H7 (cell line): ENCODE measurements at regions not wholly inside any gene's neighbourhood (a gene's known extent, or its start where the extent isn't known, plus 50 kb on each side); places are given as distances from the start of the nearest gene placed in this dataset.

ENCODE experiments used
- DNase-seq: peaks from one replicate; pipeline ENCODE4 v3.0.0; 2012
- H3K27me3 ChIP-seq: 2 replicates; pipeline ENCODE4 v1.6.0; 2011; ENCODE audit warnings: mild to moderate bottlenecking, low read length; ENCODE audit not compliant: control insufficient read depth, insufficient read depth
- H3K36me3 ChIP-seq: replicated peaks from 2 replicates; pipeline ENCODE4 v1.5.1; 2011; ENCODE audit warnings: low read length; ENCODE audit not compliant: control insufficient read depth, insufficient read depth
- H3K4me3 ChIP-seq: 2 replicates; pipeline ENCODE4 v1.5.1; 2011; ENCODE audit warnings: low read depth, mild to moderate bottlenecking, control low read depth, low read length, moderate library complexity; ENCODE audit not compliant: insufficient read depth

GRCh38 chr2:239700686-239701345, 300.0 kb upstream of the HDAC4 start:
- no peak overlapping the region for H3K4me3 ChIP-seq
- H3K36me3 ChIP-seq = no peaks in the 10 kb centered on the region
- H3K27me3 ChIP-seq = no peaks in the 10 kb centered on the region
- DNase-seq = no peak

GRCh38 chr2:239697399-239698164, 296.8 kb upstream of the HDAC4 start:
- Histone ChIP-seq H3K36me3 (no peaks in the 10 kb centered on the region), H3K27me3 (no peaks in the 10 kb centered on the region), H3K4me3 (no peak overlapping the region)
- no peak for DNase-seq

- Histone ChIP-seq H3K4me3 (no peak overlapping the region), H3K27me3 (no peaks in the 10 kb centered on the region), H3K36me3 (no peaks in the 10 kb centered on the region)
- no peak for DNase-seq
Observed at GRCh38 chr2:239696559-239697207, 295.9 kb upstream of the HDAC4 start.

GRCh38 chr2:239695728-239696240, 295.0 kb upstream of the HDAC4 start:
- DNase-seq = no peak
- Histone ChIP-seq H3K4me3 (no peak overlapping the region), H3K27me3 (no peaks in the 10 kb centered on the region), H3K36me3 (no peaks in the 10 kb centered on the region)

GRCh38 chr2:239695106-239695727, 294.4 kb upstream of the HDAC4 start:
- no peaks in the 10 kb centered on the region for H3K36me3 ChIP-seq
- H3K4me3 ChIP-seq = no peak overlapping the region
- H3K27me3 ChIP-seq = no peaks in the 10 kb centered on the region
- DNase-seq = no peak

GRCh38 chr2:239694487-239694886, 293.7 kb upstream of the HDAC4 start:
- Histone ChIP-seq H3K36me3 (no peaks in the 10 kb centered on the region), H3K27me3 (no peaks in the 10 kb centered on the region), H3K4me3 (no peak overlapping the region)
- no peak for DNase-seq

GRCh38 chr2:239693761-239694415, 293.1 kb upstream of the HDAC4 start:
- H3K4me3 ChIP-seq = no peak overlapping the region
- no peak for DNase-seq
- no peaks in the 10 kb centered on the region for H3K36me3 ChIP-seq
- H3K27me3 ChIP-seq = no peaks in the 10 kb centered on the region

- Histone ChIP-seq H3K4me3 (no peak overlapping the region), H3K27me3 (no peaks in the 10 kb centered on the region), H3K36me3 (no peaks in the 10 kb centered on the region)
- DNase-seq = no peak
Observed at GRCh38 chr2:239693330-239693729, 292.5 kb upstream of the HDAC4 start.

GRCh38 chr2:239692919-239693318, 292.1 kb upstream of the HDAC4 start:
- no peaks in the 10 kb centered on the region for H3K36me3 ChIP-seq
- no peak overlapping the region for H3K4me3 ChIP-seq
- H3K27me3 ChIP-seq = no peaks in the 10 kb centered on the region
- DNase-seq = no peak

GRCh38 chr2:239692362-239692851, 291.6 kb upstream of the HDAC4 start:
- no peak for DNase-seq
- Histone ChIP-seq H3K27me3 (no peaks in the 10 kb centered on the region), H3K4me3 (no peak overlapping the region), H3K36me3 (no peaks in the 10 kb centered on the region)

- Histone ChIP-seq H3K27me3 (no peaks in the 10 kb centered on the region), H3K4me3 (no peak overlapping the region), H3K36me3 (no peaks in the 10 kb centered on the region)
- DNase-seq = no peak
Observed at GRCh38 chr2:239691720-239692119, 290.9 kb upstream of the HDAC4 start.

GRCh38 chr2:239690651-239691631, 290.1 kb upstream of the HDAC4 start:
- Histone ChIP-seq H3K36me3 (no peaks in the 10 kb centered on the region), H3K4me3 (no peak overlapping the region), H3K27me3 (no peaks in the 10 kb centered on the region)
- no peak for DNase-seq

GRCh38 chr2:239689985-239690384, 289.2 kb upstream of the HDAC4 start:
- Histone ChIP-seq H3K36me3 (no peaks in the 10 kb centered on the region), H3K4me3 (no peak overlapping the region), H3K27me3 (no peaks in the 10 kb centered on the region)
- no peak for DNase-seq
